H1 (cell line): ENCODE measurements at regions not wholly inside any gene's neighbourhood (a gene's known extent, or its start where the extent isn't known, plus 50 kb on each side); places are given as distances from the start of the nearest gene placed in this dataset.

Experiments used
- JUND ChIP-seq: IDR thresholded peaks from 2 replicates; pipeline ENCODE4 v1.6.1; 2011; ENCODE audit warnings: mild to moderate bottlenecking, improper control_type of control experiment, low read length
- POLR2A ChIP-seq, 2 experiments: IDR thresholded peaks; 1 replicate in 1 of 2; 2 replicates in 1 of 2; pipeline ENCODE4 v1.6.1; 2011; ENCODE audit warnings: low read depth in 2 of 2, low read length in 2 of 2, mild to moderate bottlenecking in 2 of 2; ENCODE audit errors: control extremely low read depth in 1 of 2
- TAF7 ChIP-seq: optimal IDR thresholded peaks from 2 replicates; pipeline ENCODE3; 2011; ENCODE audit warnings: low read depth, mild to moderate bottlenecking, inconsistent platforms, low read length, moderate library complexity, borderline replicate concordance

GRCh38 chr4:178664621-178665020, 1222.4 kb upstream of the AGA start:
- TF ChIP-seq POLR2A (IDR thresholded peaks at IDR 0.05; ENCODE audit: control extremely low read depth in 1 of 2, low read depth in 2 of 2, low read length in 2 of 2) (no peak), JUND (no peak), TAF7 (no peak)
